IMR-90 (cell line): ENCODE measurements at regions not wholly inside any gene's neighbourhood (a gene's known extent, or its start where the extent isn't known, plus 50 kb on each side); places are given as distances from the start of the nearest gene placed in this dataset.

Source experiments
- ATAC-seq: fragments of 200-7000 bp; cut with Tn5 transposase; 2 replicates; pipeline ENCODE4 v1.9.1; 2020; ENCODE audit warnings: low read depth, mild to moderate bottlenecking, moderate library complexity
- BruUV-seq: library from RNA; stranded (reverse); fragments of 400-500 nt; replicated peaks from 2 replicates; lab custom pipeline; 2021; lab: Mats Ljungman, UMichigan
- CTCF ChIA-PET: fragments of 300-600 bp; formaldehyde crosslinking; extraction: SDS; loops from one replicate; lab custom pipeline; 2021; ENCODE audit warnings: antibody characterized with exemption; lab: Yijun Ruan, JAX
- POLR2A ChIA-PET: fragments of 300-600 bp; sonication (Branson Sonifier 250); formaldehyde crosslinking; loops from one replicate; lab custom pipeline; 2022; ENCODE audit warnings: antibody characterized with exemption; ENCODE audit not compliant: unreplicated experiment; lab: Charles Lee
- DNase-seq: peaks from one replicate; pipeline ENCODE4 v3.0.0; 2013
- H2AFZ ChIP-seq: replicated peaks from 2 replicates; pipeline ENCODE3; 2013; ENCODE audit warnings: low read length, mild to moderate bottlenecking; ENCODE audit not compliant: poor library complexity
- H2AK5ac ChIP-seq: 2 replicates; pipeline ENCODE4 v1.6.1; 2013; ENCODE audit warnings: low read depth, low read length, inconsistent platforms
- H2AK9ac ChIP-seq: replicated peaks from 2 replicates; pipeline ENCODE3; 2013; ENCODE audit warnings: mild to moderate bottlenecking, low read depth, low read length, moderate library complexity; ENCODE audit not compliant: poor library complexity
- H2BK120ac ChIP-seq: 2 replicates; pipeline ENCODE4 v1.6.1; 2013; ENCODE audit warnings: low read depth, low read length, inconsistent platforms
- H2BK15ac ChIP-seq: 3 replicates; pipeline ENCODE4 v1.6.1; 2013; ENCODE audit warnings: low read depth, low read length, inconsistent platforms
- H2BK20ac ChIP-seq: 2 replicates; pipeline ENCODE4 v1.6.1; 2013; ENCODE audit warnings: low read depth, mild to moderate bottlenecking, inconsistent platforms, low read length, moderate library complexity
- H2BK5ac ChIP-seq: 2 replicates; pipeline ENCODE4 v1.6.1; 2013; ENCODE audit warnings: mild to moderate bottlenecking, low read depth, low read length, inconsistent platforms; ENCODE audit not compliant: poor library complexity, severe bottlenecking
- H3K14ac ChIP-seq: replicated peaks from 2 replicates; pipeline ENCODE4 v1.6.1; 2013; ENCODE audit warnings: low read depth, low read length, inconsistent platforms
- H3K18ac ChIP-seq: 2 replicates; pipeline ENCODE4 v1.6.1; 2013; ENCODE audit warnings: low read depth, low read length, control low read depth
- H3K23ac ChIP-seq: 2 replicates; pipeline ENCODE4 v1.6.1; 2013; ENCODE audit warnings: low read depth, low read length, inconsistent platforms
- H3K27ac ChIP-seq: 2 replicates; pipeline ENCODE4 v1.5.1; 2013; ENCODE audit warnings: mild to moderate bottlenecking, control low read depth, low read length; ENCODE audit not compliant: insufficient read depth
- H3K27me3 ChIP-seq: 2 replicates; pipeline ENCODE4 v1.6.1; 2013; ENCODE audit warnings: low read length; ENCODE audit not compliant: control insufficient read depth, insufficient read depth
- H3K36me3 ChIP-seq: 2 replicates; pipeline ENCODE4 v1.6.1; 2013; ENCODE audit warnings: low read length, mixed read lengths; ENCODE audit not compliant: control insufficient read depth, insufficient read depth
- H3K4ac ChIP-seq: 2 replicates; pipeline ENCODE4 v1.6.1; 2013; ENCODE audit warnings: low read depth, low read length, inconsistent platforms
- H3K4me1 ChIP-seq: 2 replicates; pipeline ENCODE4 v1.6.1; 2013; ENCODE audit warnings: low read length, mixed read lengths; ENCODE audit not compliant: control insufficient read depth, insufficient read depth
- H3K4me2 ChIP-seq: 2 replicates; pipeline ENCODE4 v1.6.1; 2013; ENCODE audit warnings: low read depth, mild to moderate bottlenecking, control low read depth, low read length, moderate library complexity
- H3K4me3 ChIP-seq: 2 replicates; pipeline ENCODE4 v1.5.1; 2013; ENCODE audit warnings: low read depth, mild to moderate bottlenecking, control low read depth, low read length, moderate library complexity; ENCODE audit not compliant: insufficient read depth
- H3K56ac ChIP-seq: 2 replicates; pipeline ENCODE4 v1.6.1; 2013; ENCODE audit warnings: low read length, inconsistent platforms; ENCODE audit not compliant: insufficient read depth; ENCODE audit errors: extremely low read depth
- H3K79me1 ChIP-seq, 2 experiments: 2 replicates each; pipeline ENCODE4 v1.6.1; 2013; ENCODE audit warnings: low read length in 2 of 2, inconsistent platforms in 1 of 2, low read depth in 1 of 2
- H3K9ac ChIP-seq: 2 replicates; pipeline ENCODE4 v1.6.1; 2013; ENCODE audit warnings: low read depth, low read length, control low read depth
- H3K9me1 ChIP-seq: 2 replicates; pipeline ENCODE4 v1.6.1; 2013; ENCODE audit warnings: low read length, inconsistent platforms; ENCODE audit not compliant: insufficient read depth
- H3K9me3 ChIP-seq: 2 replicates; pipeline ENCODE4 v1.6.1; 2013; ENCODE audit warnings: low read length; ENCODE audit not compliant: control insufficient read depth, insufficient read depth
- H4K20me1 ChIP-seq: 2 replicates; pipeline ENCODE4 v1.6.1; 2013; ENCODE audit warnings: low read length, inconsistent platforms; ENCODE audit not compliant: insufficient read depth
- H4K5ac ChIP-seq: 2 replicates; pipeline ENCODE4 v1.6.1; 2013; ENCODE audit warnings: mild to moderate bottlenecking, low read depth, low read length, control low read depth
- H4K8ac ChIP-seq, 2 experiments: 2 replicates each; pipeline ENCODE4 v1.6.1; 2013; ENCODE audit warnings: low read depth in 2 of 2, low read length in 2 of 2, control low read depth in 1 of 2, inconsistent platforms in 1 of 2
- H4K91ac ChIP-seq: 2 replicates; pipeline ENCODE4 v1.6.1; 2013; ENCODE audit warnings: low read depth, low read length, inconsistent platforms; ENCODE audit not compliant: insufficient read depth
- WGBS, 2 experiments: methylation state at CpG; one replicate each; pipeline versions ENCODE4 v1.1.5 to v1.1.7; 2013; ENCODE audit warnings: missing lambda C conversion rate in 2 of 2; ENCODE audit not compliant: insufficient read length in 1 of 2; ENCODE audit errors: extremely low coverage in 2 of 2; 5-methylcytosine and 5-hydroxymethylcytosine counted together
- dilution Hi-C: fragments of 300-500 bp; cut with HindIII; formaldehyde crosslinking; loops from one replicate; pipeline ENCODE4 v1.14.3; 2018; ENCODE audit warnings: low sequenced_read_pairs; ENCODE audit not compliant: unreplicated experiment
- in situ Hi-C: fragments of 300-500 bp; cut with MboI; formaldehyde crosslinking; loops from 3 replicates; pipeline ENCODE4 v1.14.3; 2019; ENCODE audit warnings: low sequenced_read_pairs, inconsistent platforms, mixed read lengths
- intact Hi-C: fragments of 100-400 bp; cut with micrococcal nuclease; formaldehyde crosslinking; loops from 2 replicates; pipeline ENCODE4 v1.10.0; 2022
- TF ChIP-seq, protein P1 (sequence below): fragments of 150-350 bp; IDR thresholded peaks from 2 replicates; pipeline ENCODE4 v1.6.1; 2017; ENCODE audit warnings: mild to moderate bottlenecking, antibody characterized with exemption, low read length, low read depth

GRCh38 chr6:849075-849506 lies 156.2 kb upstream of the EXOC2 start:
- TF ChIP-seq, protein P1, sequence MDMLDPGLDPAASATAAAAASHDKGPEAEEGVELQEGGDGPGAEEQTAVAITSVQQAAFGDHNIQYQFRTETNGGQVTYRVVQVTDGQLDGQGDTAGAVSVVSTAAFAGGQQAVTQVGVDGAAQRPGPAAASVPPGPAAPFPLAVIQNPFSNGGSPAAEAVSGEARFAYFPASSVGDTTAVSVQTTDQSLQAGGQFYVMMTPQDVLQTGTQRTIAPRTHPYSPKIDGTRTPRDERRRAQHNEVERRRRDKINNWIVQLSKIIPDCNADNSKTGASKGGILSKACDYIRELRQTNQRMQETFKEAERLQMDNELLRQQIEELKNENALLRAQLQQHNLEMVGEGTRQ: no peak
- Histone ChIP-seq H3K9ac (no peak overlapping the region), H2AK9ac (no peak overlapping the region), H3K4me1 (no peaks in the 10 kb centered on the region), H4K5ac (no peak overlapping the region), H3K56ac (no peak overlapping the region), H3K4me2 (no peak overlapping the region), H3K36me3 (no peaks in the 10 kb centered on the region), H3K9me1 (no peaks in the 10 kb centered on the region), H3K4ac (no peak overlapping the region), H2BK15ac (no peak overlapping the region), H3K23ac (no peak overlapping the region), H3K27ac (no peak overlapping the region), H3K14ac (no peak overlapping the region), H2BK5ac (no peak overlapping the region), H3K27me3 (no peaks in the 10 kb centered on the region; the same call in 1 of the 2 replicates), H4K20me1 (no peaks in the 10 kb centered on the region), H2AK5ac (no peak overlapping the region), H4K8ac (no peak overlapping the region), H2AFZ (no peak overlapping the region), H3K9me3 (no peaks in the 10 kb centered on the region), H4K91ac (no peak overlapping the region), H3K4me3 (no peak overlapping the region), H3K79me1 (no peaks in the 10 kb centered on the region), H2BK20ac (no peak overlapping the region), H2BK120ac (no peak overlapping the region), H3K18ac (no peak overlapping the region)
- in situ Hi-C loops: no loop called here
- 71% methylated on average over 1 of the region's 5 CpGs; no CpG with 5 or more reads in 1 of the 2 experiments for WGBS, 2 experiments
- ChIA-PET CTCF (no interaction called here), POLR2A (no interaction called here)
- intact Hi-C loops: no loop called here
- BruUV-seq: no TSS peak
- no peak for ATAC-seq
- dilution Hi-C loops: no loop called here
- no peak for DNase-seq
